Colonic mucosa (tissue), 4 donors: ENCODE measurements at regions not wholly inside any gene's neighbourhood (a gene's known extent, or its start where the extent isn't known, plus 50 kb on each side); places are given as distances from the start of the nearest gene placed in this dataset.

Experiments
- DNase-seq: peaks from one replicate; pipeline ENCODE4 v3.0.0-alpha.2; 2020
- H3K27ac ChIP-seq: fragments of 200-600 bp; one replicate; pipeline ENCODE4 v1.8.0; 2021
- H3K27me3 ChIP-seq: fragments of 200-600 bp; one replicate; pipeline ENCODE4 v1.8.0; 2021
- H3K36me3 ChIP-seq: fragments of 200-600 bp; one replicate; pipeline ENCODE4 v1.8.0; 2021
- H3K4me1 ChIP-seq: fragments of 200-600 bp; one replicate; pipeline ENCODE4 v1.8.0; 2021; ENCODE audit warnings: mild to moderate bottlenecking
- H3K4me3 ChIP-seq: fragments of 200-600 bp; one replicate; pipeline ENCODE4 v1.8.0; 2021
- H3K9ac ChIP-seq, 2 donors: one replicate each; pipeline ENCODE4 v1.7.0; 2013; ENCODE audit warnings: control low read depth in 2 of 2, low read depth in 2 of 2, low read length in 2 of 2
- H3K9me3 ChIP-seq: fragments of 200-600 bp; one replicate; pipeline ENCODE4 v1.8.0; 2021
- intact Hi-C: fragments of 100-400 bp; cut with DNase I; formaldehyde crosslinking; loops from one replicate; pipeline ENCODE4 v1.14.1; 2022
- TF ChIP-seq, protein P1 (sequence below): fragments of 200-600 bp; IDR thresholded peaks from one replicate; pipeline ENCODE4 v1.8.0; 2022; ENCODE audit warnings: antibody characterized with exemption, mild to moderate bottlenecking
- donor health status: healthy.
- donor health status: DM: no; HTN: no; CAD: no.
- donor health status: DM: no; HTN: no; CAD: no.

DNA sequence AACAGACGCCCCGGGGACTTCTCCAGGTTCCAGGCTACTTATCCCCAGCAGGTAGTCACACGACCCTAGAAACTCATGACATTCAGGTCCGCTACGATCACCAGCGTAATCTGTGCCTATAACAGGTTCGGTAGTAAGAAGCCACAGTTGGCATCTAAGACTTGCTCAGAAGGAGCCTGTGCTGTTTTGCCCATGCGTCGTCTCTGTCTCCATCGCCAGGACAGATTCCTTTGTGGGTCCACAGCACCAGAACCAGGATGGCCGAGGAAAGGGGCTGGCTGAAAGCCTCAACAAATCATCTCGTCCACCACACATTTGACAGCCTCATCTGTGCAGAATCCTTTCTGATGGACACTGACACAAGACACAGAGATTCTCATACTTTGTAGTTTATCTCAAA lies 319.5 kb upstream of the AGA start:
- intact Hi-C loops = no loop called here
- no peaks in the 10 kb centered on the region for H3K36me3 ChIP-seq
- no peak overlapping the region for H3K27ac ChIP-seq
- no peak overlapping the region for H3K4me3 ChIP-seq
- TF ChIP-seq, protein P1, sequence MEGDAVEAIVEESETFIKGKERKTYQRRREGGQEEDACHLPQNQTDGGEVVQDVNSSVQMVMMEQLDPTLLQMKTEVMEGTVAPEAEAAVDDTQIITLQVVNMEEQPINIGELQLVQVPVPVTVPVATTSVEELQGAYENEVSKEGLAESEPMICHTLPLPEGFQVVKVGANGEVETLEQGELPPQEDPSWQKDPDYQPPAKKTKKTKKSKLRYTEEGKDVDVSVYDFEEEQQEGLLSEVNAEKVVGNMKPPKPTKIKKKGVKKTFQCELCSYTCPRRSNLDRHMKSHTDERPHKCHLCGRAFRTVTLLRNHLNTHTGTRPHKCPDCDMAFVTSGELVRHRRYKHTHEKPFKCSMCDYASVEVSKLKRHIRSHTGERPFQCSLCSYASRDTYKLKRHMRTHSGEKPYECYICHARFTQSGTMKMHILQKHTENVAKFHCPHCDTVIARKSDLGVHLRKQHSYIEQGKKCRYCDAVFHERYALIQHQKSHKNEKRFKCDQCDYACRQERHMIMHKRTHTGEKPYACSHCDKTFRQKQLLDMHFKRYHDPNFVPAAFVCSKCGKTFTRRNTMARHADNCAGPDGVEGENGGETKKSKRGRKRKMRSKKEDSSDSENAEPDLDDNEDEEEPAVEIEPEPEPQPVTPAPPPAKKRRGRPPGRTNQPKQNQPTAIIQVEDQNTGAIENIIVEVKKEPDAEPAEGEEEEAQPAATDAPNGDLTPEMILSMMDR = no peak
- no peak for DNase-seq
- no peaks in the 10 kb centered on the region for H3K9me3 ChIP-seq
- H3K9ac ChIP-seq = no peak overlapping the region
- H3K27me3 ChIP-seq = no peaks in the 10 kb centered on the region
- no peaks in the 10 kb centered on the region for H3K4me1 ChIP-seq

DNA sequence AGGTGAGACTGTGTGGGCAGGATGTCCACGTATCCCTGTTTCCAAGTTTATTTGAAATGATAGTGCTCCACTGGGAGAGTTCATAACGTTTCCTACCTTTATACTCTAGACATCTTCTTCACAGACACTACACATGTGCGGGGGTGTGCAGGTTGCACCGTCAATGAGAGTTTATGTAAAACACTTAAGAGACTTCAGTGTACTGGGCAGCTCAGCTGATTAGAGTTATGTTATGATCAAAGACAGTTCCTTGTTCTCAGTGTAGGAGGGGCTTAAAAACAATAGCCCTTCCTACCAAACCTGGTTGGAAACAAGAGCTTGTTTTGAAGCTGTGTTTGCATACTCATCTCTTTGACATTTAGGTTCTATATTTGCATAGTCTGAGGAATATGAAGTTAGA lies 326.9 kb upstream of the AGA start:
- intact Hi-C loops = no loop called here
- no peak overlapping the region for H3K27ac ChIP-seq
- no peaks in the 10 kb centered on the region for H3K27me3 ChIP-seq
- H3K9me3 ChIP-seq = no peaks in the 10 kb centered on the region
- no peak overlapping the region for H3K9ac ChIP-seq
- H3K36me3 ChIP-seq = no peaks in the 10 kb centered on the region
- no peak overlapping the region for H3K4me3 ChIP-seq
- H3K4me1 ChIP-seq = no peaks in the 10 kb centered on the region
- no peak for DNase-seq
- TF ChIP-seq, protein P1 = no peak

DNA sequence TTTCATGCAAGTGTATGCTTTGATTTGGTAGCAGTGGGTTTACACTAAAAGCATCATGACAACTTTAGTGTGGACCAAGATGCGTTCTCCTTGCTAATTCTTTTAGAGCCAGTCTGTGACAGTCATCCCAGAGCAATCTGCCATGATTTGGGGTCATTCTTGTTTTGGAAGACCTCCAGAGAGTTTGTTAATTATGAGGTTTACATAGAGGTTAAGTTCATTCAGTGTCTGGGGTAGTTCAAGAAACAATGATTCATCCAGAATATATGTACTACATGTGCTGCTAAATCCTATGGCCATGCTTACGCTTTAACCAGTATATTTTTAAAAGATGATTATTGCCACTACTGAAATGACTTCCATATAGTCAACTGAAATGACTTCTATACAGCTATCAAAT lies 328.5 kb upstream of the AGA start:
- intact Hi-C loops = no loop called here
- Histone ChIP-seq H3K27ac (no peak overlapping the region), H3K27me3 (no peaks in the 10 kb centered on the region), H3K4me1 (no peaks in the 10 kb centered on the region), H3K4me3 (no peak overlapping the region), H3K36me3 (no peaks in the 10 kb centered on the region), H3K9ac (no peak overlapping the region), H3K9me3 (no peaks in the 10 kb centered on the region)
- TF ChIP-seq, protein P1 = no peak
- DNase-seq = no peak

DNA sequence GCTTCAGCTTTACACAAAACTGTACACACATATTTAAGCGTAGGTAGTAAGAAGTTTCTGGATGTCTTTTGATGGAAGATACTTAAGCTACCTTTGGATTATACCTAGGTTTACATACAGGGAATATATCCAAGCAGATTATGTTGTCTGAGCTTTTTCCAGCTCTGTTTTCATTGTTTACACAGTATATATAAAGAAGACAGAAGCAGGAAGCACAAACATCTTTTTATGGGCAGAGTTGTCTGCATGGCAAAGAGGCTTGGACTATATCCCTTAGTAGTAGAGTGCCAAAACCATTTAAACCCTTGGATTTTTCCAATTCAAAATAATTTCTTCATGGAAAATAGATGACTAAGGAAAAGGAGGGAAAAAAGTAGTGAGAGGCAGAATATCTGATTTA lies 329.4 kb upstream of the AGA start:
- TF ChIP-seq, protein P1 = no peak
- H3K4me1 ChIP-seq = no peaks in the 10 kb centered on the region
- no peak for DNase-seq
- no peaks in the 10 kb centered on the region for H3K9me3 ChIP-seq
- no peak overlapping the region for H3K9ac ChIP-seq
- H3K4me3 ChIP-seq = no peak overlapping the region
- H3K36me3 ChIP-seq = no peaks in the 10 kb centered on the region
- intact Hi-C loops = no loop called here
- H3K27me3 ChIP-seq = no peaks in the 10 kb centered on the region
- H3K27ac ChIP-seq = no peak overlapping the region

DNA sequence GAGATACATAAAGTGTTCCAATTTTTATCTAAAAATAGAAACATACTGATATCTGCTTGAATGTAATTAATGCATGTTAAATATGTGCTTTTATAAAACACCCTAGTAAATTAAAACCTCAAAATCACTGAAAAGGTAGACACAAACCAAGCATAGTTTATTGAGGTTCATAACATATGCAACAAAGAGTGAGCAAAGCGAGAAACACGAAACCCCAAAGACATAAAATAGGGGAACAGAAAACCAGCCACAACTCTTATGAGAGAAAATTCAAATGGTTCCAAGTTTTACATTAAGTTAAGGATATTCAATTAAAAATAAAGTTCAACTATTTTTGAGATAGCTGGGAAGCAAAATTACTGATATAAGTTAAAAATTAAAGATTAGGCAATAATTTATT lies 336.4 kb upstream of the AGA start:
- no peaks in the 10 kb centered on the region for H3K27me3 ChIP-seq
- TF ChIP-seq, protein P1 = no peak
- H3K27ac ChIP-seq = no peak overlapping the region
- intact Hi-C loops = no loop called here
- no peak for DNase-seq
- no peak overlapping the region for H3K9ac ChIP-seq
- no peaks in the 10 kb centered on the region for H3K9me3 ChIP-seq
- no peaks in the 10 kb centered on the region for H3K4me1 ChIP-seq
- no peaks in the 10 kb centered on the region for H3K36me3 ChIP-seq
- H3K4me3 ChIP-seq = no peak overlapping the region

DNA sequence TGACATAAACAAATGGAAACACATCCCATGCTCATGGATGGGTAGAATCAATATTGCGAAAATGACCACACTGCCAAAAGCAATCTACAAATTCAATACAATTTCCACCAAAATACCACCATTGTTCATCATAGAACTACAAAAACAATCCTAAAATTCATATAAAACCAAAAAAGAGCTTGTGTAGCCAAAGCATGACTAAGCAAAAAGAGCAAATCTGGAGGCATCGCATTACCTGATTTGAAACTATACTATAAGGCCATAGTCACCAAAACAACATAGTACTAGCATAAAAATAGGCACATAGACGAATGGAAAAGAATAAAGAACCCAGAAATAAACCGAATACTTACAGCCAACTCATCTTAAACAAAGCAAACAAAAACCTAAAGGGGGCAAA lies 342.8 kb upstream of the AGA start:
- H3K4me1 ChIP-seq = no peaks in the 10 kb centered on the region
- H3K27me3 ChIP-seq = no peaks in the 10 kb centered on the region
- TF ChIP-seq, protein P1 = no peak
- DNase-seq = no peak
- no peaks in the 10 kb centered on the region for H3K9me3 ChIP-seq
- intact Hi-C loops = no loop called here
- H3K9ac ChIP-seq = no peak overlapping the region
- H3K4me3 ChIP-seq = no peak overlapping the region
- no peak overlapping the region for H3K27ac ChIP-seq
- no peaks in the 10 kb centered on the region for H3K36me3 ChIP-seq
